SK-N-SH (cell line): ENCODE measurements at regions not wholly inside any gene's neighbourhood (a gene's known extent, or its start where the extent isn't known, plus 50 kb on each side); places are given as distances from the start of the nearest gene placed in this dataset.
A peak's percentile ranks its signal among the peaks of the same experiment; 100 is the strongest.

Source experiments
- CTCF ChIA-PET: fragments of 300-600, 350-600 bp; formaldehyde crosslinking; extraction: SDS; loops from one replicate; lab custom pipeline; 2021; lab: Yijun Ruan, JAX
- POLR2A ChIA-PET: fragments of 350-600 bp; sonication (Branson Sonifier 250); formaldehyde crosslinking; extraction: SDS; loops from one replicate; lab custom pipeline; 2020; ENCODE audit warnings: antibody characterized with exemption, inconsistent platforms; lab: Yijun Ruan, JAX
- DNase-seq: peaks from one replicate; pipeline ENCODE4 v3.0.0; 2012
- H2AFZ ChIP-seq: fragments of 200-600 bp; sonication (generic); 2 replicates; pipeline ENCODE4 v1.8.1; 2016; ENCODE audit warnings: antibody characterized with exemption, mild to moderate bottlenecking, low read depth
- H3F3A ChIP-seq: fragments of 200-600 bp; sonication (generic); replicated peaks from 2 replicates; pipeline ENCODE3; 2016; ENCODE audit warnings: antibody characterized with exemption, mild to moderate bottlenecking; ENCODE audit not compliant: insufficient read depth
- H3K27ac ChIP-seq, 2 experiments: fragments of 200-500 bp in 1 of 2; fragments of 200-600 bp in 1 of 2; sonication (Bioruptor generic) in 1 of 2; sonication (generic), shearing (Covaris generic) in 1 of 2; 2 replicates each; pipeline versions ENCODE4 v1.5.1 to v1.6.1; 2014 to 2016; ENCODE audit warnings: low read depth in 2 of 2, inconsistent platforms in 1 of 2, low read length in 1 of 2, mild to moderate bottlenecking in 1 of 2, mixed read lengths in 1 of 2
- H3K27me3 ChIP-seq: fragments of 200-600 bp; sonication (generic), shearing (Covaris generic); 2 replicates; pipeline ENCODE4 v1.6.1; 2016; ENCODE audit warnings: mixed run types; ENCODE audit not compliant: insufficient read depth
- H3K36me3 ChIP-seq, 2 experiments: fragments of 200-500 bp in 1 of 2; fragments of 200-600 bp in 1 of 2; sonication (Bioruptor generic) in 1 of 2; sonication (generic) in 1 of 2; replicated peaks in 1 of 2; 2 replicates each; pipeline versions ENCODE3 to v1.5.1; 2014 to 2016; ENCODE audit warnings: low read length in 1 of 2, mild to moderate bottlenecking in 1 of 2; ENCODE audit not compliant: insufficient read depth in 2 of 2, control insufficient read depth in 1 of 2
- H3K4me1 ChIP-seq, 2 experiments: fragments of 200-500 bp in 1 of 2; fragments of 200-600 bp in 1 of 2; sonication (Bioruptor generic) in 1 of 2; sonication (generic), shearing (Covaris generic) in 1 of 2; 2 replicates each; pipeline versions ENCODE4 v1.5.1 to v1.6.1; 2014 to 2016; ENCODE audit warnings: low read depth in 1 of 2, low read length in 1 of 2, mixed run types in 1 of 2; ENCODE audit not compliant: insufficient read depth in 2 of 2, control insufficient read depth in 1 of 2
- H3K4me2 ChIP-seq: fragments of 200-600 bp; sonication (generic), shearing (Covaris generic); 2 replicates; pipeline ENCODE4 v1.6.1; 2017; ENCODE audit warnings: mixed run types
- H3K4me3 ChIP-seq, 2 experiments: fragments of 200-500 bp in 1 of 2; fragments of 200-600 bp in 1 of 2; sonication (Bioruptor generic) in 1 of 2; sonication (generic), shearing (Covaris generic) in 1 of 2; 2 replicates each; pipeline versions ENCODE4 v1.5.1 to v1.8.1; 2014 to 2016; ENCODE audit warnings: low read depth in 2 of 2, inconsistent platforms in 1 of 2, low read length in 1 of 2, mild to moderate bottlenecking in 1 of 2, mixed read lengths in 1 of 2, moderate library complexity in 1 of 2
- H3K79me2 ChIP-seq: fragments of 200-600 bp; sonication (generic); 2 replicates; pipeline ENCODE4 v1.8.1; 2017; ENCODE audit warnings: mild to moderate bottlenecking; ENCODE audit not compliant: insufficient read depth
- H3K9ac ChIP-seq: fragments of 200-600 bp; sonication (generic); 2 replicates; pipeline ENCODE4 v1.6.1; 2017; ENCODE audit warnings: mixed run types
- H3K9me2 ChIP-seq: fragments of 200-600 bp; sonication (generic); 2 replicates; pipeline ENCODE4 v1.6.1; 2017; ENCODE audit warnings: mixed run types
- H3K9me3 ChIP-seq: fragments of 200-600 bp; sonication (generic); 2 replicates; pipeline ENCODE4 v1.6.1; 2017; ENCODE audit warnings: mixed run types, mild to moderate bottlenecking, moderate library complexity
- H4K20me1 ChIP-seq: fragments of 200-600 bp; sonication (generic); 2 replicates; pipeline ENCODE4 v1.6.1; 2017; ENCODE audit warnings: mild to moderate bottlenecking, mixed run types; ENCODE audit not compliant: insufficient read depth
- CTCF ChIP-seq: fragments of 200-600 bp; sonication (generic); IDR thresholded peaks from 2 replicates; pipeline ENCODE4 v1.6.1; 2017; ENCODE audit warnings: antibody characterized with exemption, mild to moderate bottlenecking, moderate library complexity
- ELF1 ChIP-seq: IDR thresholded peaks from 2 replicates; pipeline ENCODE4 v1.4.0; 2012
- FOSL2 ChIP-seq: IDR thresholded peaks from 2 replicates; pipeline ENCODE4 v1.4.0; 2012; ENCODE audit warnings: low read depth, mild to moderate bottlenecking, moderate library complexity, borderline replicate concordance
- GABPA ChIP-seq: IDR thresholded peaks from 2 replicates; pipeline ENCODE4 v1.4.0; 2012; ENCODE audit warnings: low read depth, mild to moderate bottlenecking
- GATA2 ChIP-seq: sonication (generic); formaldehyde crosslinking; IDR thresholded peaks from 2 replicates; pipeline ENCODE4 v1.5.0; 2020; ENCODE audit warnings: mild to moderate bottlenecking, missing genetic modification reagents
- IRF3 ChIP-seq: fragments of 150-350 bp; IDR thresholded peaks from 2 replicates; pipeline ENCODE4 v1.6.1; 2016; ENCODE audit warnings: mild to moderate bottlenecking, low read depth, low read length
- JUND ChIP-seq: IDR thresholded peaks from 2 replicates; pipeline ENCODE4 v1.4.0; 2012
- MEF2A ChIP-seq: IDR thresholded peaks from 2 replicates; pipeline ENCODE4 v1.4.0; 2012; ENCODE audit warnings: low read depth, borderline replicate concordance
- NFIC ChIP-seq: IDR thresholded peaks from 2 replicates; pipeline ENCODE4 v1.4.0; 2012; ENCODE audit warnings: borderline replicate concordance
- PBX3 ChIP-seq: IDR thresholded peaks from 2 replicates; pipeline ENCODE4; 2012
- RXRA ChIP-seq: IDR thresholded peaks from 2 replicates; pipeline ENCODE4 v1.4.0; 2012; ENCODE audit warnings: low read depth, mild to moderate bottlenecking, borderline replicate concordance
- USF2 ChIP-seq: fragments of 150-350 bp; IDR thresholded peaks from 2 replicates; pipeline ENCODE4 v1.6.1; 2017; ENCODE audit warnings: antibody characterized with exemption, low read length, low read depth, borderline replicate concordance
- WGBS: methylation state at CpG from one replicate; pipeline ENCODE4 v1.1.6; 2017; ENCODE audit warnings: low lambda C conversion rate; 5-methylcytosine and 5-hydroxymethylcytosine counted together
- TF ChIP-seq, protein P1 (sequence below): IDR thresholded peaks from 2 replicates; pipeline ENCODE4 v1.4.0; 2012; ENCODE audit warnings: low read depth, borderline replicate concordance

DNA sequence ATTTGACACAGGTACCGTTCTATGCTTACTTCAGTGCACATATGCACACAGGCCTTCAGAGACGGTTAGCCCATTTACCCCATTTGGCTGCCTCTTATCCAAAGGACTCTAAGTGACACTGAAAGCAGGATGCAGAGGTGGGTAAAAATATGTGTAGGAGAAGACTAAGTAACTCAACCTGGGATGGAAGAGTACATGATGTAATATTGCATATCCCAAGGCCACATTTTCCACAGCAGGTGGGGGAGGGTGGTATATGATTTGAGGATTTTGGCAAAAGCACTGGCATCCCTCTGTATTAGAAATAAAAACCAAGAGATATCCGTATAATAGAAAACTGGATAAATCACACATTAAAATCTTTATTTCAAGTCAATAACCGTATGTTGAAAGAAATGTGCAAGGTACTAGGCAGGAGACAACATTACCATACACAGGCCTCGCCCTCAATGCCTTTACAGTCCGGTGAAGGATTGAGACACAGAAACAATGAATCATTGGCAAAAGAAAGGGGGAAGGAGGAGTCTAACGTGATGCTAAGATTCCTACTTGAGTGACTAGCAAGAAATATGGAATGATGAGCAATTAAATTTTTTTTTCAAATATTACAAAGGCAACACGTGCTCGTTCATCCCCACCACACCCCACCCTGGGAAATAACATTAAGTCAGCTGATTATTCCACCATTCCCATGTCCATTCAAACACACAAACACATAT, 161.0 kb upstream of the RASGEF1B start:
- Histone ChIP-seq H3K4me2 (no peak overlapping the region), H4K20me1 (no peaks in the 10 kb centered on the region), H3K4me3 (no peak overlapping the region), H3K4me1 (no peaks in the 10 kb centered on the region), H3K9ac (no peak overlapping the region), H3K27ac (no peak overlapping the region), H3K27me3 (no peaks in the 10 kb centered on the region), H3K9me3 (no peaks in the 10 kb centered on the region), H3K9me2 (no peaks in the 10 kb centered on the region), H3F3A (no peaks in the 10 kb centered on the region), H3K79me2 (no peaks in the 10 kb centered on the region), H2AFZ (no peak overlapping the region; the same call in 1 of the 2 replicates), H3K36me3 (no peaks in the 10 kb centered on the region)
- POLR2A ChIA-PET, result no interaction called here
- 6% methylated on average over 9 of the region's 9 CpGs for WGBS
- DNase-seq, result no peak
- TF ChIP-seq RXRA, result no peak
- CTCF ChIA-PET, result no interaction called here

- H4K20me1 ChIP-seq, result no peaks in the 10 kb centered on the region
- H3K36me3 ChIP-seq, result no peaks in the 10 kb centered on the region
- ChIA-PET CTCF (interaction anchor here (1.0 kb wide), 1 partner anchor 19 kb away, joined by 3 read pairs; no protein-coding TSS in a partner anchor), POLR2A (no interaction called here)
- no peak overlapping the region for H2AFZ ChIP-seq
- H3K4me2 ChIP-seq, result no peak overlapping the region
- no peak overlapping the region for H3K4me3 ChIP-seq
- no peaks in the 10 kb centered on the region for H3K27me3 ChIP-seq
- no peak overlapping the region for H3K27ac ChIP-seq
- WGBS, result 14% methylated on average over 4 of the region's 4 CpGs
- no peaks in the 10 kb centered on the region for H3K79me2 ChIP-seq
- H3K4me1 ChIP-seq, result no peaks in the 10 kb centered on the region
- H3K9ac ChIP-seq, result no peak overlapping the region
- H3K9me3 ChIP-seq, result no peaks in the 10 kb centered on the region
- TF ChIP-seq PBX3, result peak; percentile 27; the same call in 1 of the 2 replicates
- no peak for TF ChIP-seq ELF1
- DNase-seq, result no peak
- no peaks in the 10 kb centered on the region for H3F3A ChIP-seq
- no peaks in the 10 kb centered on the region for H3K9me2 ChIP-seq
Measured at GRCh38 chr4:81631958-81632441, 160.3 kb upstream of the RASGEF1B start.

GRCh38 chr4:81629366-81629765, 157.7 kb upstream of the RASGEF1B start:
- no peak overlapping the region for H3K4me3 ChIP-seq
- no peaks in the 10 kb centered on the region for H3K36me3 ChIP-seq
- no peaks in the 10 kb centered on the region for H3K9me3 ChIP-seq
- H3K27me3 ChIP-seq, result no peaks in the 10 kb centered on the region
- DNase-seq, result no peak
- H3F3A ChIP-seq, result no peaks in the 10 kb centered on the region
- H3K79me2 ChIP-seq, result no peaks in the 10 kb centered on the region
- 0% methylated on average over 3 of the region's 4 CpGs for WGBS
- no peak overlapping the region for H2AFZ ChIP-seq
- H3K4me1 ChIP-seq, result no peaks in the 10 kb centered on the region
- no peaks in the 10 kb centered on the region for H4K20me1 ChIP-seq
- no peaks in the 10 kb centered on the region for H3K9me2 ChIP-seq
- ChIA-PET POLR2A (no interaction called here), CTCF (no interaction called here)
- H3K27ac ChIP-seq, result no peak overlapping the region
- H3K4me2 ChIP-seq, result no peak overlapping the region
- no peak overlapping the region for H3K9ac ChIP-seq
- TF ChIP-seq NFIC (no peak), GATA2 (no peak), MEF2A (no peak), JUND (no peak), GABPA (no peak), FOSL2 (no peak), ELF1 (no peak), IRF3 (no peak), USF2 (no peak), CTCF (no peak)
- TF ChIP-seq, protein P1, sequence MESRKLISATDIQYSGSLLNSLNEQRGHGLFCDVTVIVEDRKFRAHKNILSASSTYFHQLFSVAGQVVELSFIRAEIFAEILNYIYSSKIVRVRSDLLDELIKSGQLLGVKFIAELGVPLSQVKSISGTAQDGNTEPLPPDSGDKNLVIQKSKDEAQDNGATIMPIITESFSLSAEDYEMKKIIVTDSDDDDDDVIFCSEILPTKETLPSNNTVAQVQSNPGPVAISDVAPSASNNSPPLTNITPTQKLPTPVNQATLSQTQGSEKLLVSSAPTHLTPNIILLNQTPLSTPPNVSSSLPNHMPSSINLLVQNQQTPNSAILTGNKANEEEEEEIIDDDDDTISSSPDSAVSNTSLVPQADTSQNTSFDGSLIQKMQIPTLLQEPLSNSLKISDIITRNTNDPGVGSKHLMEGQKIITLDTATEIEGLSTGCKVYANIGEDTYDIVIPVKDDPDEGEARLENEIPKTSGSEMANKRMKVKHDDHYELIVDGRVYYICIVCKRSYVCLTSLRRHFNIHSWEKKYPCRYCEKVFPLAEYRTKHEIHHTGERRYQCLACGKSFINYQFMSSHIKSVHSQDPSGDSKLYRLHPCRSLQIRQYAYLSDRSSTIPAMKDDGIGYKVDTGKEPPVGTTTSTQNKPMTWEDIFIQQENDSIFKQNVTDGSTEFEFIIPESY, result no peak
